K562 (cell line): ENCODE measurements at regions not wholly inside any gene's neighbourhood (a gene's known extent, or its start where the extent isn't known, plus 50 kb on each side); places are given as distances from the start of the nearest gene placed in this dataset.
A peak's percentile ranks its signal among the peaks of the same experiment; 100 is the strongest.

Source experiments
- ATAC-seq: fragments of 200-7000 bp; cut with Tn5 transposase; 3 replicates; pipeline ENCODE4 v1.9.1; 2020; ENCODE audit warnings: moderate library complexity
- BruUV-seq: library from RNA; stranded (reverse); fragments of 400-500 nt; replicated peaks from 2 replicates; lab custom pipeline; 2021; lab: Mats Ljungman, UMichigan
- CTCF ChIA-PET: fragments of 300-600 bp; formaldehyde crosslinking; extraction: SDS; loops from one replicate; lab custom pipeline; 2021; ENCODE audit warnings: low intra/inter-chr PET ratio; lab: Yijun Ruan, JAX
- POLR2A ChIA-PET: fragments of 300-600, 350-650 bp; sonication (Branson Sonifier 250); formaldehyde crosslinking; extraction: SDS; loops from one replicate; lab custom pipeline; 2021; ENCODE audit warnings: antibody characterized with exemption, inconsistent platforms; lab: Yijun Ruan, JAX
- DNase-seq, 4 experiments: peaks; one replicate each; pipeline versions ENCODE4 v3.0.0 to v3.0.0-alpha.2; 2011 to 2018; ENCODE audit warnings: low spot score in 3 of 4, mixed read lengths in 3 of 4; ENCODE audit errors: extremely low read depth in 1 of 4
- FAIRE-seq: peaks from 2 replicates; lab custom pipeline; 2011; peaks lifted over from hg19 to GRCh38; lab: Jason Lieb, UNC
- H2AFZ ChIP-seq: 2 replicates; pipeline ENCODE4 v1.6.0; 2011; ENCODE audit warnings: low read depth, low read length, control low read depth, inconsistent platforms
- H3K27ac ChIP-seq: fragments of 200-600 bp; 3 replicates; pipeline ENCODE4 v1.8.0; 2011; ENCODE audit warnings: low read depth, mild to moderate bottlenecking, control low read depth, inconsistent platforms, low read length, moderate library complexity, mixed read lengths; ENCODE audit errors: extremely low read depth
- H3K27me3 ChIP-seq, 2 experiments: fragments of 300-600 bp in 1 of 2; 2 replicates in 1 of 2; 3 replicates in 1 of 2; pipeline versions ENCODE4 v1.6.0 to v1.8.0; 2011; ENCODE audit warnings: inconsistent platforms in 2 of 2, low read length in 2 of 2, mild to moderate bottlenecking in 1 of 2, mixed read lengths in 1 of 2, moderate library complexity in 1 of 2; ENCODE audit not compliant: control insufficient read depth in 2 of 2, insufficient read depth in 2 of 2
- H3K36me3 ChIP-seq: fragments of 300-600 bp; 3 replicates; pipeline ENCODE4 v1.8.0; 2011; ENCODE audit warnings: mild to moderate bottlenecking, low read length, inconsistent platforms; ENCODE audit not compliant: control insufficient read depth, insufficient read depth
- H3K4me1 ChIP-seq, 2 experiments: fragments of 200-600 bp in 1 of 2; replicated peaks in 1 of 2; 2 replicates in 1 of 2; 3 replicates in 1 of 2; pipeline versions ENCODE4 v1.5.1 to v1.8.0; 2011; ENCODE audit warnings: inconsistent platforms in 2 of 2, low read length in 2 of 2, mild to moderate bottlenecking in 1 of 2, mixed read lengths in 1 of 2, moderate library complexity in 1 of 2; ENCODE audit not compliant: control insufficient read depth in 2 of 2, insufficient read depth in 2 of 2
- H3K4me2 ChIP-seq: 2 replicates; pipeline ENCODE4 v1.6.1; 2011; ENCODE audit warnings: low read length, control low read depth, inconsistent platforms, mixed read lengths; ENCODE audit not compliant: insufficient read depth
- H3K4me3 ChIP-seq: fragments of 200-600 bp; sonication (generic), shearing (Covaris generic); 2 replicates; pipeline ENCODE4 v1.5.1; 2016; ENCODE audit warnings: control low read depth, inconsistent platforms
- H3K79me2 ChIP-seq: fragments of 200-600 bp; 3 replicates; pipeline ENCODE4 v1.8.0; 2011; ENCODE audit warnings: low read length, inconsistent platforms; ENCODE audit not compliant: control insufficient read depth, insufficient read depth
- H3K9ac ChIP-seq, 2 experiments: 2 replicates each; pipeline versions ENCODE4 v1.6.0 to v1.6.1; 2011; ENCODE audit warnings: low read depth in 2 of 2, low read length in 2 of 2, control low read depth in 1 of 2, inconsistent platforms in 1 of 2, mild to moderate bottlenecking in 1 of 2, mixed read lengths in 1 of 2; ENCODE audit not compliant: insufficient read depth in 1 of 2
- H3K9me1 ChIP-seq: one replicate; pipeline ENCODE4 v1.6.0; 2011; ENCODE audit warnings: inconsistent platforms, mild to moderate bottlenecking, low read length, moderate library complexity; ENCODE audit not compliant: control insufficient read depth, insufficient read depth
- H3K9me3 ChIP-seq: replicated peaks from 2 replicates; pipeline ENCODE4 v1.5.1; 2011; ENCODE audit warnings: low read depth, low read length, inconsistent platforms; ENCODE audit not compliant: control insufficient read depth, insufficient read depth
- H4K20me1 ChIP-seq: replicated peaks from 2 replicates; pipeline ENCODE4 v1.6.1; 2011; ENCODE audit warnings: low read length, inconsistent platforms, mixed read lengths; ENCODE audit not compliant: control insufficient read depth, insufficient read depth
- EHMT2 ChIP-seq: fragments of 450-650 bp; IDR thresholded peaks from 2 replicates; pipeline ENCODE4 v1.6.1; 2018; ENCODE audit warnings: antibody characterized with exemption
- SREBF2 ChIP-seq: sonication (generic); formaldehyde crosslinking; IDR thresholded peaks from 2 replicates; pipeline ENCODE4 v1.4.0; 2020; ENCODE audit warnings: mild to moderate bottlenecking, missing genetic modification reagents
- WGBS: fragments of 100-300 bp; shearing (Covaris generic); methylation state at CpG from one replicate; pipeline ENCODE4 v1.1.6; 2016; ENCODE audit warnings: low coverage, mixed read lengths; ENCODE audit not compliant: insufficient coverage; ENCODE audit errors: missing lambda C conversion rate; 5-methylcytosine and 5-hydroxymethylcytosine counted together
- in situ Hi-C: fragments of 300-500 bp; cut with MboI; formaldehyde crosslinking; loops from 4 replicates; pipeline ENCODE4 v1.15.0; 2018; ENCODE audit warnings: inconsistent platforms, mixed read lengths
- intact Hi-C: fragments of 100-400 bp; cut with micrococcal nuclease; formaldehyde crosslinking; loops from 2 replicates; pipeline ENCODE4 v1.14.2; 2022
- TF ChIP-seq, protein P1 (sequence below), 2 experiments: fragments of 450-650 bp; conservative IDR thresholded peaks; 2 replicates each; pipeline ENCODE4 v1.6.1; 2017; ENCODE audit warnings: mild to moderate bottlenecking in 2 of 2, moderate library complexity in 2 of 2
- TF ChIP-seq, protein P2 (sequence below), 2 experiments: fragments of 450-650 bp; formaldehyde crosslinking in 1 of 2; IDR thresholded peaks; 2 replicates each; pipeline versions ENCODE4 v1.4.0 to v1.6.1; 2014 to 2020; ENCODE audit warnings: mild to moderate bottlenecking in 2 of 2, borderline replicate concordance in 1 of 2, low read depth in 1 of 2

DNA sequence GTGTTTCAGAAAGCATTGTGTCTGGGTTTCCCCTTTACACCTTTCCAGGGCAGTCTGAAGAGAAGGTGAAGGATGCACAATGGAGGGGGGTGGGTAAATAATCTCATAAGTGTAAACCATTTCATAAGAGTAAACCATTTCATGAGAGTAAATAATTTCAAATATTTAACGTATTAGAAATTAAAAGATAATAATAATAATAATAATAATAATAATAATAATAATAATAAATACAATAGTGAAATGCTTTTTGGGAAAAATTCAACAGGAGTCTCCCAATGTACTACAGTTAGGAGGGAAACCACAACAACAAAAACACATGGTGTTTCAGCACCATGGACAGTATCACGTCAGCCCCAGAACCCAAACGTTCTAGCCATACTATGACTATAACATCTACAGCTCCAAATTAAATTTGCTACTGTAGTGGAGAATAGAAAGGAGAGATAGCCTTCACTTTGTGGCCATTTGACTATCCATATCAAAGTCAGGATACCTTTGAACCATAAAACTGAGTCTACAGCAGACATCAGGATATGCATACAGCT lies 691.8 kb downstream of the BCL11B start:
- ChIA-PET CTCF (no interaction called here), POLR2A (no interaction called here)
- WGBS: 3% methylated on average over 3 of the region's 3 CpGs
- TF ChIP-seq SREBF2 (no peak), EHMT2 (0 out of 2 replicates have a peak, but pooled peaks have one; percentile 25)
- TF ChIP-seq, protein P1, sequence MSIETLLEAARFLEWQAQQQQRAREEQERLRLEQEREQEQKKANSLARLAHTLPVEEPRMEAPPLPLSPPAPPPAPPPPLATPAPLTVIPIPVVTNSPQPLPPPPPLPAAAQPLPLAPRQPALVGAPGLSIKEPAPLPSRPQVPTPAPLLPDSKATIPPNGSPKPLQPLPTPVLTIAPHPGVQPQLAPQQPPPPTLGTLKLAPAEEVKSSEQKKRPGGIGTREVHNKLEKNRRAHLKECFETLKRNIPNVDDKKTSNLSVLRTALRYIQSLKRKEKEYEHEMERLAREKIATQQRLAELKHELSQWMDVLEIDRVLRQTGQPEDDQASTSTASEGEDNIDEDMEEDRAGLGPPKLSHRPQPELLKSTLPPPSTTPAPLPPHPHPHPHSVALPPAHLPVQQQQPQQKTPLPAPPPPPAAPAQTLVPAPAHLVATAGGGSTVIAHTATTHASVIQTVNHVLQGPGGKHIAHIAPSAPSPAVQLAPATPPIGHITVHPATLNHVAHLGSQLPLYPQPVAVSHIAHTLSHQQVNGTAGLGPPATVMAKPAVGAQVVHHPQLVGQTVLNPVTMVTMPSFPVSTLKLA (conservative IDR thresholded peaks at IDR 0.05): 0 out of 4 replicates have a peak, but pooled peaks of 1 of the 2 experiments have one; percentile 18
- TF ChIP-seq, protein P2, sequence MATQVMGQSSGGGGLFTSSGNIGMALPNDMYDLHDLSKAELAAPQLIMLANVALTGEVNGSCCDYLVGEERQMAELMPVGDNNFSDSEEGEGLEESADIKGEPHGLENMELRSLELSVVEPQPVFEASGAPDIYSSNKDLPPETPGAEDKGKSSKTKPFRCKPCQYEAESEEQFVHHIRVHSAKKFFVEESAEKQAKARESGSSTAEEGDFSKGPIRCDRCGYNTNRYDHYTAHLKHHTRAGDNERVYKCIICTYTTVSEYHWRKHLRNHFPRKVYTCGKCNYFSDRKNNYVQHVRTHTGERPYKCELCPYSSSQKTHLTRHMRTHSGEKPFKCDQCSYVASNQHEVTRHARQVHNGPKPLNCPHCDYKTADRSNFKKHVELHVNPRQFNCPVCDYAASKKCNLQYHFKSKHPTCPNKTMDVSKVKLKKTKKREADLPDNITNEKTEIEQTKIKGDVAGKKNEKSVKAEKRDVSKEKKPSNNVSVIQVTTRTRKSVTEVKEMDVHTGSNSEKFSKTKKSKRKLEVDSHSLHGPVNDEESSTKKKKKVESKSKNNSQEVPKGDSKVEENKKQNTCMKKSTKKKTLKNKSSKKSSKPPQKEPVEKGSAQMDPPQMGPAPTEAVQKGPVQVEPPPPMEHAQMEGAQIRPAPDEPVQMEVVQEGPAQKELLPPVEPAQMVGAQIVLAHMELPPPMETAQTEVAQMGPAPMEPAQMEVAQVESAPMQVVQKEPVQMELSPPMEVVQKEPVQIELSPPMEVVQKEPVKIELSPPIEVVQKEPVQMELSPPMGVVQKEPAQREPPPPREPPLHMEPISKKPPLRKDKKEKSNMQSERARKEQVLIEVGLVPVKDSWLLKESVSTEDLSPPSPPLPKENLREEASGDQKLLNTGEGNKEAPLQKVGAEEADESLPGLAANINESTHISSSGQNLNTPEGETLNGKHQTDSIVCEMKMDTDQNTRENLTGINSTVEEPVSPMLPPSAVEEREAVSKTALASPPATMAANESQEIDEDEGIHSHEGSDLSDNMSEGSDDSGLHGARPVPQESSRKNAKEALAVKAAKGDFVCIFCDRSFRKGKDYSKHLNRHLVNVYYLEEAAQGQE (IDR thresholded peaks at IDR 0.05; ENCODE audit: borderline replicate concordance): peak; percentile 69
- TF ChIP-seq, protein P2 (CRISPR knock-in tag; IDR thresholded peaks at IDR 0.05; ENCODE audit: low read depth): no peak
- in situ Hi-C loops: no loop called here
- H3K27ac ChIP-seq: no peak overlapping the region
- H3K9ac ChIP-seq: no peak overlapping the region
- intact Hi-C loops: no loop called here
- ATAC-seq (no peak), FAIRE-seq (no peak), DNase-seq (peak in 2 of 4 experiments; percentile 3 to 8)
- H3K9me1 ChIP-seq: no peaks in the 10 kb centered on the region
- H3K4me3 ChIP-seq: no peak overlapping the region
- no peak overlapping the region for H3K4me2 ChIP-seq
- no peaks in the 10 kb centered on the region for H3K27me3 ChIP-seq
- H4K20me1 ChIP-seq: no peaks in the 10 kb centered on the region
- H2AFZ ChIP-seq: no peak overlapping the region
- no peaks in the 10 kb centered on the region for H3K79me2 ChIP-seq
- no peaks in the 10 kb centered on the region for H3K4me1 ChIP-seq
- BruUV-seq: no TSS peak
- no peaks in the 10 kb centered on the region for H3K9me3 ChIP-seq
- no peaks in the 10 kb centered on the region for H3K36me3 ChIP-seq
